SK-N-SH (cell line): ENCODE measurements at regions not wholly inside any gene's neighbourhood (a gene's known extent, or its start where the extent isn't known, plus 50 kb on each side); places are given as distances from the start of the nearest gene placed in this dataset.

Source experiments
- CTCF ChIA-PET: fragments of 300-600, 350-600 bp; formaldehyde crosslinking; extraction: SDS; loops from one replicate; lab custom pipeline; 2021; lab: Yijun Ruan, JAX
- POLR2A ChIA-PET: fragments of 350-600 bp; sonication (Branson Sonifier 250); formaldehyde crosslinking; extraction: SDS; loops from one replicate; lab custom pipeline; 2020; ENCODE audit warnings: antibody characterized with exemption, inconsistent platforms; lab: Yijun Ruan, JAX
- DNase-seq: peaks from one replicate; pipeline ENCODE4 v3.0.0; 2012
- H2AFZ ChIP-seq: fragments of 200-600 bp; sonication (generic); 2 replicates; pipeline ENCODE4 v1.8.1; 2016; ENCODE audit warnings: antibody characterized with exemption, mild to moderate bottlenecking, low read depth
- H3F3A ChIP-seq: fragments of 200-600 bp; sonication (generic); replicated peaks from 2 replicates; pipeline ENCODE3; 2016; ENCODE audit warnings: antibody characterized with exemption, mild to moderate bottlenecking; ENCODE audit not compliant: insufficient read depth
- H3K27ac ChIP-seq, 2 experiments: fragments of 200-500 bp in 1 of 2; fragments of 200-600 bp in 1 of 2; sonication (Bioruptor generic) in 1 of 2; sonication (generic), shearing (Covaris generic) in 1 of 2; 2 replicates each; pipeline versions ENCODE4 v1.5.1 to v1.6.1; 2014 to 2016; ENCODE audit warnings: low read depth in 2 of 2, inconsistent platforms in 1 of 2, low read length in 1 of 2, mild to moderate bottlenecking in 1 of 2, mixed read lengths in 1 of 2
- H3K27me3 ChIP-seq: fragments of 200-600 bp; sonication (generic), shearing (Covaris generic); 2 replicates; pipeline ENCODE4 v1.6.1; 2016; ENCODE audit warnings: mixed run types; ENCODE audit not compliant: insufficient read depth
- H3K36me3 ChIP-seq, 2 experiments: fragments of 200-500 bp in 1 of 2; fragments of 200-600 bp in 1 of 2; sonication (Bioruptor generic) in 1 of 2; sonication (generic) in 1 of 2; replicated peaks in 1 of 2; 2 replicates each; pipeline versions ENCODE3 to v1.5.1; 2014 to 2016; ENCODE audit warnings: low read length in 1 of 2, mild to moderate bottlenecking in 1 of 2; ENCODE audit not compliant: insufficient read depth in 2 of 2, control insufficient read depth in 1 of 2
- H3K4me1 ChIP-seq, 2 experiments: fragments of 200-500 bp in 1 of 2; fragments of 200-600 bp in 1 of 2; sonication (Bioruptor generic) in 1 of 2; sonication (generic), shearing (Covaris generic) in 1 of 2; 2 replicates each; pipeline versions ENCODE4 v1.5.1 to v1.6.1; 2014 to 2016; ENCODE audit warnings: low read depth in 1 of 2, low read length in 1 of 2, mixed run types in 1 of 2; ENCODE audit not compliant: insufficient read depth in 2 of 2, control insufficient read depth in 1 of 2
- H3K4me2 ChIP-seq: fragments of 200-600 bp; sonication (generic), shearing (Covaris generic); 2 replicates; pipeline ENCODE4 v1.6.1; 2017; ENCODE audit warnings: mixed run types
- H3K4me3 ChIP-seq, 2 experiments: fragments of 200-500 bp in 1 of 2; fragments of 200-600 bp in 1 of 2; sonication (Bioruptor generic) in 1 of 2; sonication (generic), shearing (Covaris generic) in 1 of 2; 2 replicates each; pipeline versions ENCODE4 v1.5.1 to v1.8.1; 2014 to 2016; ENCODE audit warnings: low read depth in 2 of 2, inconsistent platforms in 1 of 2, low read length in 1 of 2, mild to moderate bottlenecking in 1 of 2, mixed read lengths in 1 of 2, moderate library complexity in 1 of 2
- H3K79me2 ChIP-seq: fragments of 200-600 bp; sonication (generic); 2 replicates; pipeline ENCODE4 v1.8.1; 2017; ENCODE audit warnings: mild to moderate bottlenecking; ENCODE audit not compliant: insufficient read depth
- H3K9ac ChIP-seq: fragments of 200-600 bp; sonication (generic); 2 replicates; pipeline ENCODE4 v1.6.1; 2017; ENCODE audit warnings: mixed run types
- H3K9me2 ChIP-seq: fragments of 200-600 bp; sonication (generic); 2 replicates; pipeline ENCODE4 v1.6.1; 2017; ENCODE audit warnings: mixed run types
- H3K9me3 ChIP-seq: fragments of 200-600 bp; sonication (generic); 2 replicates; pipeline ENCODE4 v1.6.1; 2017; ENCODE audit warnings: mixed run types, mild to moderate bottlenecking, moderate library complexity
- H4K20me1 ChIP-seq: fragments of 200-600 bp; sonication (generic); 2 replicates; pipeline ENCODE4 v1.6.1; 2017; ENCODE audit warnings: mild to moderate bottlenecking, mixed run types; ENCODE audit not compliant: insufficient read depth
- CHD2 ChIP-seq: fragments of 150-350 bp; IDR thresholded peaks from 2 replicates; pipeline ENCODE4 v1.6.1; 2018; ENCODE audit warnings: low read length; ENCODE audit not compliant: partially characterized antibody
- CTCF ChIP-seq: fragments of 200-600 bp; sonication (generic); IDR thresholded peaks from 2 replicates; pipeline ENCODE4 v1.6.1; 2017; ENCODE audit warnings: antibody characterized with exemption, mild to moderate bottlenecking, moderate library complexity
- EP300 ChIP-seq, 2 experiments: IDR thresholded peaks; 2 replicates each; pipeline versions ENCODE4 v1.4.0 to v1.6.1; 2012; ENCODE audit warnings: borderline replicate concordance in 1 of 2, low read depth in 1 of 2, low read length in 1 of 2
- FOXM1 ChIP-seq: IDR thresholded peaks from 2 replicates; pipeline ENCODE4 v1.4.0; 2012; ENCODE audit warnings: low read depth, mild to moderate bottlenecking
- JUND ChIP-seq: IDR thresholded peaks from 2 replicates; pipeline ENCODE4 v1.4.0; 2012
- MAX ChIP-seq: IDR thresholded peaks from 2 replicates; pipeline ENCODE4 v1.4.0; 2012; ENCODE audit warnings: low read depth
- POLR2AphosphoS5 ChIP-seq: IDR thresholded peaks from 2 replicates; pipeline ENCODE4 v1.6.1; 2012; ENCODE audit warnings: low read depth, low read length
- RAD21 ChIP-seq: IDR thresholded peaks from 2 replicates; pipeline ENCODE4 v1.6.1; 2012; ENCODE audit warnings: mild to moderate bottlenecking, low read length
- RCOR1 ChIP-seq: fragments of 150-350 bp; IDR thresholded peaks from 2 replicates; pipeline ENCODE4 v1.6.1; 2017; ENCODE audit warnings: antibody characterized with exemption, low read length
- SMC3 ChIP-seq: IDR thresholded peaks from 2 replicates; pipeline ENCODE4 v1.6.1; 2012; ENCODE audit warnings: low read depth, low read length, improper control_type of control experiment
- TAF1 ChIP-seq: IDR thresholded peaks from 2 replicates; pipeline ENCODE4 v1.6.1; 2012; ENCODE audit warnings: low read depth, mild to moderate bottlenecking, low read length, moderate library complexity, borderline replicate concordance
- TCF12 ChIP-seq: IDR thresholded peaks from 2 replicates; pipeline ENCODE4 v1.4.0; 2012
- TEAD4 ChIP-seq: IDR thresholded peaks from 2 replicates; pipeline ENCODE4 v1.4.0; 2012; ENCODE audit warnings: mild to moderate bottlenecking, borderline replicate concordance; ENCODE audit not compliant: insufficient read depth
- USF1 ChIP-seq: IDR thresholded peaks from 2 replicates; pipeline ENCODE4 v1.4.0; 2012; ENCODE audit warnings: low read depth, borderline replicate concordance
- WGBS: methylation state at CpG from one replicate; pipeline ENCODE4 v1.1.6; 2017; ENCODE audit warnings: low lambda C conversion rate; 5-methylcytosine and 5-hydroxymethylcytosine counted together

- no peaks in the 10 kb centered on the region for H3K36me3 ChIP-seq
- H3K4me3 ChIP-seq = no peak overlapping the region
- DNase-seq = no peak
- no peak overlapping the region for H2AFZ ChIP-seq
- ChIA-PET POLR2A (no interaction called here), CTCF (no interaction called here)
- H3K79me2 ChIP-seq = no peaks in the 10 kb centered on the region
- H3K27me3 ChIP-seq = no peaks in the 10 kb centered on the region
- peaks cover 0 to 24% of the 10 kb centered on the region in 2 experiments; a peak in 1 of 4 replicates for H3K4me1 ChIP-seq
- H3K9me2 ChIP-seq = no peaks in the 10 kb centered on the region
- no peak overlapping the region for H3K4me2 ChIP-seq
- no peaks in the 10 kb centered on the region for H3F3A ChIP-seq
- TF ChIP-seq RAD21 = no peak
- no peak for TF ChIP-seq CHD2
- TF ChIP-seq TAF1 = no peak
- TF ChIP-seq CTCF = no peak
- no peak for TF ChIP-seq RCOR1
- TF ChIP-seq EP300 (IDR thresholded peaks at IDR 0.05; ENCODE audit: borderline replicate concordance in 1 of 2, low read depth in 1 of 2, low read length in 1 of 2) = no peak
- H3K27ac ChIP-seq = no peak overlapping the region
- H4K20me1 ChIP-seq = no peaks in the 10 kb centered on the region
- no peaks in the 10 kb centered on the region for H3K9me3 ChIP-seq
- no peak overlapping the region for H3K9ac ChIP-seq
Observed at GRCh38 chr2:145650226-145650625, 1130.3 kb upstream of the ZEB2 start.

- TF ChIP-seq USF1 = no peak
- TF ChIP-seq CTCF = no peak
- TF ChIP-seq POLR2AphosphoS5 = no peak
- TF ChIP-seq JUND = no peak
- TF ChIP-seq FOXM1 = no peak
- no peak for TF ChIP-seq TEAD4
- TF ChIP-seq MAX = no peak
- TF ChIP-seq SMC3 = no peak
- no peak for TF ChIP-seq RCOR1
- no peak for TF ChIP-seq TCF12
- no peak for TF ChIP-seq EP300 (IDR thresholded peaks at IDR 0.05; ENCODE audit: borderline replicate concordance in 1 of 2, low read depth in 1 of 2, low read length in 1 of 2)
- TF ChIP-seq, all 33 proteins: peak for 0
- Histone ChIP-seq H3K27me3 (no peaks in the 10 kb centered on the region), H3K4me3 (no peak overlapping the region), H3K9ac (no peak overlapping the region), H3K79me2 (no peaks in the 10 kb centered on the region), H3K4me2 (no peak overlapping the region), H3K9me2 (no peaks in the 10 kb centered on the region), H3F3A (no peaks in the 10 kb centered on the region), H4K20me1 (no peaks in the 10 kb centered on the region), H2AFZ (no peak overlapping the region), H3K9me3 (no peaks in the 10 kb centered on the region), H3K27ac (no peak overlapping the region), H3K4me1 (peaks cover 0 to 12% of the 10 kb centered on the region in 2 experiments; a peak in 1 of 4 replicates), H3K36me3 (no peaks in the 10 kb centered on the region)
- no peak for DNase-seq
- ChIA-PET CTCF (no interaction called here), POLR2A (no interaction called here)
- 88% methylated on average over 4 of the region's 4 CpGs for WGBS
Observed at GRCh38 chr2:145649061-145649460, 1129.1 kb upstream of the ZEB2 start.
